HCT116 (cell line): ENCODE measurements at regions not wholly inside any gene's neighbourhood (a gene's known extent, or its start where the extent isn't known, plus 50 kb on each side); places are given as distances from the start of the nearest gene placed in this dataset.

Experiments used
- ATAC-seq: fragments of 200-7000 bp; cut with Tn5 transposase; 2 replicates; pipeline ENCODE4 v1.9.1; 2020; ENCODE audit warnings: mild to moderate bottlenecking, moderate library complexity
- BruUV-seq: library from RNA; stranded (reverse); fragments of 400-500 nt; replicated peaks from 2 replicates; lab custom pipeline; 2021; lab: Mats Ljungman, UMichigan
- CTCF ChIA-PET: fragments of 300-600 bp; sonication (Branson Sonifier 250); formaldehyde crosslinking; loops from one replicate; lab custom pipeline; 2021; ENCODE audit warnings: antibody characterized with exemption; lab: Charles Lee
- POLR2A ChIA-PET: fragments of 300-600, 350-600 bp; sonication (Branson Sonifier 250); formaldehyde crosslinking; loops from one replicate; lab custom pipeline; 2021; ENCODE audit warnings: antibody characterized with exemption; lab: Charles Lee
- RAD21 ChIA-PET, 2 experiments: fragments of 300-600 bp; sonication (Branson Sonifier 250); formaldehyde crosslinking; loops; one replicate each; lab custom pipeline; 2023; ENCODE audit warnings: low total read pairs in 2 of 2; ENCODE audit not compliant: uncharacterized antibody in 2 of 2, unreplicated experiment in 2 of 2, low non-redundant PET in 1 of 2; lab: Charles Lee
- DNase-seq: peaks from one replicate; pipeline ENCODE4 v3.0.0-alpha.2; 2010; ENCODE audit warnings: low read depth, low spot score
- H2AFZ ChIP-seq: fragments of 200-600 bp; shearing (Covaris generic), sonication (generic); 2 replicates; pipeline ENCODE4 v1.6.1; 2017; ENCODE audit warnings: low read depth, mixed run types, mixed read lengths, antibody characterized with exemption, low read length; ENCODE audit not compliant: poor library complexity, severe bottlenecking
- H3K27ac ChIP-seq: 2 replicates; pipeline ENCODE4 v1.5.1; 2012; ENCODE audit warnings: low read depth, low read length
- H3K27me3 ChIP-seq: fragments of 200-600 bp; sonication (generic); 2 replicates; pipeline ENCODE4 v1.6.1; 2016; ENCODE audit warnings: mixed run types, low read length, mixed read lengths; ENCODE audit not compliant: insufficient read depth
- H3K36me3 ChIP-seq, 2 experiments: fragments of 200-500 bp in 1 of 2; fragments of 200-600 bp in 1 of 2; sonication (Bioruptor generic) in 1 of 2; sonication (generic) in 1 of 2; 2 replicates each; pipeline versions ENCODE4 v1.5.1 to v1.6.1; 2014 to 2016; ENCODE audit warnings: low read length in 2 of 2, inconsistent platforms in 1 of 2, mixed read lengths in 1 of 2, mixed run types in 1 of 2; ENCODE audit not compliant: insufficient read depth in 2 of 2, control insufficient read depth in 1 of 2
- H3K4me1 ChIP-seq, 2 experiments: fragments of 200-600 bp in 1 of 2; sonication (generic) in 1 of 2; 2 replicates each; pipeline versions ENCODE4 v1.5.1 to v1.6.1; 2012 to 2017; ENCODE audit warnings: low read length in 2 of 2, inconsistent platforms in 1 of 2, mild to moderate bottlenecking in 1 of 2, mixed read lengths in 1 of 2, mixed run types in 1 of 2, moderate library complexity in 1 of 2; ENCODE audit not compliant: insufficient read depth in 2 of 2, control insufficient read depth in 1 of 2
- H3K4me2 ChIP-seq: fragments of 200-600 bp; sonication (generic); 2 replicates; pipeline ENCODE4 v1.6.1; 2017; ENCODE audit warnings: mixed run types, low read length, mixed read lengths
- H3K4me3 ChIP-seq, 2 experiments: fragments of 200-600 bp in 1 of 2; sonication (generic) in 1 of 2; replicated peaks in 1 of 2; 2 replicates each; pipeline ENCODE4 v1.5.1; 2011 to 2016; ENCODE audit warnings: low read length in 2 of 2, control low read depth in 1 of 2, low read depth in 1 of 2, mild to moderate bottlenecking in 1 of 2, mixed read lengths in 1 of 2, mixed run types in 1 of 2
- H3K79me2 ChIP-seq: fragments of 200-600 bp; sonication (generic); 2 replicates; pipeline ENCODE4 v1.6.1; 2017; ENCODE audit warnings: mild to moderate bottlenecking, mixed run types, low read length, moderate library complexity, mixed read lengths; ENCODE audit not compliant: insufficient read depth
- H3K9ac ChIP-seq: fragments of 200-600 bp; sonication (generic); 2 replicates; pipeline ENCODE4 v1.6.1; 2016; ENCODE audit warnings: low read length, mixed read lengths
- H3K9me2 ChIP-seq: fragments of 200-600 bp; sonication (generic), shearing (Covaris generic); 2 replicates; pipeline ENCODE4 v1.6.1; 2017; ENCODE audit warnings: mixed run types, mild to moderate bottlenecking, moderate library complexity; ENCODE audit not compliant: insufficient read depth
- H3K9me3 ChIP-seq, 2 experiments: fragments of 200-500 bp in 1 of 2; fragments of 200-600 bp in 1 of 2; sonication (Bioruptor generic) in 1 of 2; sonication (generic) in 1 of 2; 2 replicates each; pipeline ENCODE4 v1.6.1; 2014 to 2017; ENCODE audit warnings: low read length in 2 of 2, mixed read lengths in 2 of 2, inconsistent platforms in 1 of 2, low read depth in 1 of 2, mild to moderate bottlenecking in 1 of 2, mixed run types in 1 of 2, moderate library complexity in 1 of 2; ENCODE audit not compliant: control insufficient read depth in 1 of 2, insufficient read depth in 1 of 2
- H4K20me1 ChIP-seq: fragments of 200-600 bp; sonication (generic), shearing (Covaris generic); 2 replicates; pipeline ENCODE4 v1.6.1; 2017; ENCODE audit warnings: mixed run types, mild to moderate bottlenecking, moderate library complexity; ENCODE audit not compliant: insufficient read depth
- CBX3 ChIP-seq: IDR thresholded peaks from 2 replicates; pipeline ENCODE4 v1.6.1; 2012; ENCODE audit warnings: low read depth
- CTCF ChIP-seq, 3 experiments: fragments of 200-600 bp in 1 of 3; sonication (generic) in 1 of 3; IDR thresholded peaks in 2 of 3; conservative IDR thresholded peaks in 1 of 3; 2 replicates each; pipeline ENCODE4 v1.5.1; 2012 to 2017; ENCODE audit warnings: low read depth in 2 of 3, low read length in 2 of 3, antibody characterized with exemption in 1 of 3, borderline replicate concordance in 1 of 3, control low read depth in 1 of 3, mild to moderate bottlenecking in 1 of 3, mixed read lengths in 1 of 3, mixed run types in 1 of 3, moderate library complexity in 1 of 3; ENCODE audit not compliant: insufficient read depth in 1 of 3
- ELF1 ChIP-seq: IDR thresholded peaks from 2 replicates; pipeline ENCODE4 v1.6.1; 2012; ENCODE audit warnings: low read depth, borderline replicate concordance
- EZH2 ChIP-seq: fragments of 200-600 bp; sonication (generic); IDR thresholded peaks from 2 replicates; pipeline ENCODE4 v1.6.1; 2017; ENCODE audit warnings: antibody characterized with exemption, mixed run types
- EZH2phosphoT487 ChIP-seq: fragments of 200-600 bp; IDR thresholded peaks from 2 replicates; pipeline ENCODE4 v1.6.1; 2018; ENCODE audit warnings: antibody characterized with exemption, borderline replicate concordance
- FOSL1 ChIP-seq: IDR thresholded peaks from 2 replicates; pipeline ENCODE4 v1.6.1; 2012; ENCODE audit warnings: low read depth
- POLR2A ChIP-seq: IDR thresholded peaks from 2 replicates; pipeline ENCODE4 v1.7.0; 2011; ENCODE audit warnings: borderline replicate concordance; ENCODE audit not compliant: insufficient read depth, insufficient read length; ENCODE audit errors: extremely low read depth
- POLR2AphosphoS5 ChIP-seq: IDR thresholded peaks from 2 replicates; pipeline ENCODE4 v1.6.1; 2011; ENCODE audit warnings: mild to moderate bottlenecking, low read depth, low read length, moderate library complexity
- RAD21 ChIP-seq: IDR thresholded peaks from 2 replicates; pipeline ENCODE4 v1.6.1; 2012; ENCODE audit warnings: low read depth, mild to moderate bottlenecking
- SRF ChIP-seq: IDR thresholded peaks from 2 replicates; pipeline ENCODE4 v1.6.1; 2012; ENCODE audit warnings: low read depth
- TCF7L2 ChIP-seq: IDR thresholded peaks from 2 replicates; pipeline ENCODE4 v1.7.0; 2011; ENCODE audit warnings: borderline replicate concordance, inconsistent platforms; ENCODE audit not compliant: insufficient read depth, insufficient read length; ENCODE audit errors: extremely low read depth
- ZFX ChIP-seq: fragments of 450-650 bp; IDR thresholded peaks from 2 replicates; pipeline ENCODE4 v1.6.1; 2017
- ZNF274 ChIP-seq: fragments of 200-500 bp; sonication (Bioruptor generic); IDR thresholded peaks from 2 replicates; pipeline ENCODE4 v1.6.1; 2014; ENCODE audit warnings: mild to moderate bottlenecking, low read depth, low read length, inconsistent platforms
- intact Hi-C: fragments of 100-400 bp; cut with micrococcal nuclease; formaldehyde crosslinking; loops from 2 replicates; pipeline ENCODE4 v1.10.0; 2022
- TF ChIP-seq, protein P1 (sequence below): IDR thresholded peaks from 2 replicates; pipeline ENCODE4 v1.6.1; 2012; ENCODE audit warnings: low read depth

DNA sequence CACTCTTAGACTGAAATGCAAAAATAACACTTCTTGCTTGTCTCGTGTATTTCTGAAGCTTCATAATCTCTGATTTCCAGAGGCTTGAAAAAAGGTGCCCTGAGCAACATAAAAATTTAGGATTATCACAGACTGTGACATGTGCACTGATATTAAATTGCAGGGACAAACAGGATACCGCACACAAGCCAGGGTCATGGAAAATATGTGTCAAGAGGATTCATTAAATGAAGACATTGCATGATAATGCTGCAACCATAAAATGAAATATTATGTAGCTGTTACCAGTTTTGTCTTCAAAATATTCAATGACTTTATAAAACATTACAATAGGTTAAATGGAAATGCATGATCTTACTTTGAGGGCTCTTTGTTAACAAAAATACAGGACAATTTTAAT, 328.0 kb downstream of the KCTD8 start:
- DNase-seq = no peak
- Histone ChIP-seq H3K9me3 (peaks cover 6 to 29% of the 10 kb centered on the region in 2 experiments; a peak in 2 of 4 replicates), H3K9ac (no peak overlapping the region), H3K27ac (no peak overlapping the region)
- no peak for TF ChIP-seq SRF
- no peak for TF ChIP-seq ZNF274
- no peak for TF ChIP-seq TCF7L2
- TF ChIP-seq EZH2phosphoT487 = no peak
- TF ChIP-seq POLR2A = no peak
- TF ChIP-seq POLR2AphosphoS5 = no peak
- no peak for TF ChIP-seq RAD21
- TF ChIP-seq, all 23 proteins: peak for 0
- ChIA-PET RAD21 (no interaction called here), POLR2A (no interaction called here), CTCF (no interaction called here)
- H3K36me3 ChIP-seq = no peaks in the 10 kb centered on the region
- H2AFZ ChIP-seq = no peak overlapping the region
- no TSS peak for BruUV-seq
- no peaks in the 10 kb centered on the region for H3K79me2 ChIP-seq
- no peak overlapping the region for H3K4me2 ChIP-seq
- intact Hi-C loops = no loop called here
- H4K20me1 ChIP-seq = no peaks in the 10 kb centered on the region
- no peaks in the 10 kb centered on the region for H3K9me2 ChIP-seq
- no peak overlapping the region for H3K4me3 ChIP-seq
- no peaks in the 10 kb centered on the region for H3K4me1 ChIP-seq
- no peaks in the 10 kb centered on the region for H3K27me3 ChIP-seq
- no peak for ATAC-seq

- H3K4me1 ChIP-seq = no peaks in the 10 kb centered on the region
- no peak overlapping the region for H3K27ac ChIP-seq
- ATAC-seq (no peak), DNase-seq (no peak)
- H3K9ac ChIP-seq = no peak overlapping the region
- TF ChIP-seq ZFX (no peak), CTCF (IDR thresholded peaks at IDR 0.05 in 2 of 3, conservative IDR thresholded peaks at IDR 0.05 in 1 of 3; ENCODE audit: borderline replicate concordance in 1 of 3, insufficient read depth in 1 of 3, low read depth in 2 of 3, low read length in 2 of 3) (no peak), ELF1 (no peak), EZH2phosphoT487 (no peak), TCF7L2 (no peak), EZH2 (no peak), RAD21 (no peak), CBX3 (no peak), POLR2A (no peak), FOSL1 (no peak)
- TF ChIP-seq, protein P1, sequence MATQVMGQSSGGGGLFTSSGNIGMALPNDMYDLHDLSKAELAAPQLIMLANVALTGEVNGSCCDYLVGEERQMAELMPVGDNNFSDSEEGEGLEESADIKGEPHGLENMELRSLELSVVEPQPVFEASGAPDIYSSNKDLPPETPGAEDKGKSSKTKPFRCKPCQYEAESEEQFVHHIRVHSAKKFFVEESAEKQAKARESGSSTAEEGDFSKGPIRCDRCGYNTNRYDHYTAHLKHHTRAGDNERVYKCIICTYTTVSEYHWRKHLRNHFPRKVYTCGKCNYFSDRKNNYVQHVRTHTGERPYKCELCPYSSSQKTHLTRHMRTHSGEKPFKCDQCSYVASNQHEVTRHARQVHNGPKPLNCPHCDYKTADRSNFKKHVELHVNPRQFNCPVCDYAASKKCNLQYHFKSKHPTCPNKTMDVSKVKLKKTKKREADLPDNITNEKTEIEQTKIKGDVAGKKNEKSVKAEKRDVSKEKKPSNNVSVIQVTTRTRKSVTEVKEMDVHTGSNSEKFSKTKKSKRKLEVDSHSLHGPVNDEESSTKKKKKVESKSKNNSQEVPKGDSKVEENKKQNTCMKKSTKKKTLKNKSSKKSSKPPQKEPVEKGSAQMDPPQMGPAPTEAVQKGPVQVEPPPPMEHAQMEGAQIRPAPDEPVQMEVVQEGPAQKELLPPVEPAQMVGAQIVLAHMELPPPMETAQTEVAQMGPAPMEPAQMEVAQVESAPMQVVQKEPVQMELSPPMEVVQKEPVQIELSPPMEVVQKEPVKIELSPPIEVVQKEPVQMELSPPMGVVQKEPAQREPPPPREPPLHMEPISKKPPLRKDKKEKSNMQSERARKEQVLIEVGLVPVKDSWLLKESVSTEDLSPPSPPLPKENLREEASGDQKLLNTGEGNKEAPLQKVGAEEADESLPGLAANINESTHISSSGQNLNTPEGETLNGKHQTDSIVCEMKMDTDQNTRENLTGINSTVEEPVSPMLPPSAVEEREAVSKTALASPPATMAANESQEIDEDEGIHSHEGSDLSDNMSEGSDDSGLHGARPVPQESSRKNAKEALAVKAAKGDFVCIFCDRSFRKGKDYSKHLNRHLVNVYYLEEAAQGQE = no peak
- no peak overlapping the region for H3K4me3 ChIP-seq
- no peaks in the 10 kb centered on the region for H3K79me2 ChIP-seq
- no TSS peak for BruUV-seq
- no peaks in the 10 kb centered on the region for H3K27me3 ChIP-seq
- no peak overlapping the region for H2AFZ ChIP-seq
- intact Hi-C loops = no loop called here
- H3K9me2 ChIP-seq = no peaks in the 10 kb centered on the region
- POLR2A ChIA-PET = no interaction called here
- peaks cover 6 to 29% of the 10 kb centered on the region in 2 experiments; a peak in 2 of 4 replicates for H3K9me3 ChIP-seq
- H3K36me3 ChIP-seq = no peaks in the 10 kb centered on the region
- H4K20me1 ChIP-seq = no peaks in the 10 kb centered on the region
- H3K4me2 ChIP-seq = no peak overlapping the region
- CTCF ChIA-PET = no interaction called here
- RAD21 ChIA-PET = no interaction called here
Measured at GRCh38 chr4:44121210-44121609, 327.4 kb downstream of the KCTD8 start.
